AG10803 (cell line): ENCODE measurements at regions not wholly inside any gene's neighbourhood (a gene's known extent, or its start where the extent isn't known, plus 50 kb on each side); places are given as distances from the start of the nearest gene placed in this dataset.

Source experiments
- DNase-seq: peaks from one replicate; pipeline ENCODE4 v3.0.0; 2010; ENCODE audit warnings: low read depth
- H3K4me3 ChIP-seq: 2 replicates; pipeline ENCODE4 v1.5.1; 2011; ENCODE audit warnings: mild to moderate bottlenecking, low read length, control low read depth
- CTCF ChIP-seq: conservative IDR thresholded peaks from 2 replicates; pipeline ENCODE4 v1.5.1; 2011; ENCODE audit warnings: mild to moderate bottlenecking, low read length, control low read depth, inconsistent platforms

- H3K4me3 ChIP-seq, result no peak overlapping the region
- TF ChIP-seq CTCF, result no peak
- DNase-seq, result no peak
These were observed 174.5 kb upstream of the LYSMD4 start for GRCh38 chr15:99907698-99908097.

GRCh38 chr15:99906793-99907192 lies 173.6 kb upstream of the LYSMD4 start:
- no peak overlapping the region for H3K4me3 ChIP-seq
- no peak for TF ChIP-seq CTCF
- DNase-seq, result no peak

- TF ChIP-seq CTCF, result no peak
- H3K4me3 ChIP-seq, result no peak overlapping the region
- no peak for DNase-seq
These were observed 173.1 kb upstream of the LYSMD4 start for GRCh38 chr15:99906311-99906710.

DNA sequence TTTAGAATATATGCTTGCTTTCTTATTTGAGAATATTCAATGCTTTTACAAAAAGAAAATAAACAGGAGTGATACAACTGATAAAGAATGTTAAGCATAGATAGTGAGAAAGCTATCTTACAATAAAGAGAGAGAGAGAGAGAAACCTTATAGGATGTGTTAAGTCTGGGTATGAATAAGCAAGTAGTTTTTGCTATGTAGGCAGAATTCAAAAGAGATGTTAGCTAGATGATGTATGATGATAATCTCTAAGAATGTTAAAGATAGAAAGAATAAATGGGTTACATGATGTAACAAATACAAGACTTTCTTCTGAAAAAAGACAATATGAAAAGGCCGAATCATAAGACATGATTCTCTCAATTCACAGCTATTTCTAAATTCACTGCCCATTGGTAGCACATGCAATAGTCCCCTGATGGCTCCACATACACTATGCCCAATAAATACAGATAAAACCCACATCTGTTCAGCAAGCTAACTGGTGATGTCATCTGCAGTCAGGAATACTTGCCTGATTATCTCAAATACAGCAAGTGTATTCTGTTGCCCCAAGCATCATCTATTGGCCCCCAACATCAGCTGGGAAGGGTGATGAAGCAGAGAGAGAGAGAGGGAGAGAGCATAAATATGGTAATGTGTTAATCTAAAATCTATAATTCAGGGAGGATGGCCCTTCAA lies 169.2 kb upstream of the LYSMD4 start:
- H3K4me3 ChIP-seq, result no peak overlapping the region
- no peak for DNase-seq
- TF ChIP-seq CTCF, result no peak

- TF ChIP-seq CTCF, result no peak
- H3K4me3 ChIP-seq, result no peak overlapping the region
- DNase-seq, result no peak
These were observed 162.7 kb upstream of the LYSMD4 start for GRCh38 chr15:99895956-99896311.

DNA sequence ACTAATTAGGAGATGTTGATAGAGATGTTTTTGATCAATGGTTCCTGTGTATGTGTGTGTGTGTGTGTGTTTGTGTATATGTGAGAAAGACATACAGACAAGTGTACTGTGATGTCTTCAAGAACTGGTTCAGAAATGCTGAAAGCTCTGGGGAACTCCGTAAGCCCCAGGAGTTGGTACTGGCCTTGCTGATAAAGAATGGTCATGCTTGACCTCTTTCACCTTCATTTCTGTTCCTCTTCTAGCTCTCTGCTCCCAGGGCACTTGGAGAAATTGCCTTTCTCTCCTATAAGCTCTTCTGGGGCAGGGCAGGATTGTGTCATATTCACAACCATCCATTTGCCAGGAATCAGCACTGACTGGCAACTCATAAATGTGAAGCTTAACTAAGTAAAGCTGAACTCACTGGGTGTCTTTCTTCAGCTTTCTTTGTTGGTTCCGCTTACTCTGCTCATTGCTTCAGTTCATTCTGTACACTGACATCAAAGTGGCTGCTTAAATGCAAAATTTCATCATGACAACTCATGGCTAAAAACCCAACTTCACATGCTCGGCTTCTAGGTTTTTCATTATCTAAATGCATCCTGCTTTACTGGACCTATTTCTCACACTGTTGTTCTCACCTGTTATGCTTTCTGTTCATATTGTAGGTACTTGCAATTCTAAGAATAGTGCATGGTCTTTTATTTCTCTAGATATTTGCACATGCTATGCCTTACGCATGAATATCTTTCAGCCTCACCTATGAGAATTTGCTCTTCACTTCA lies 162.1 kb upstream of the LYSMD4 start:
- DNase-seq, result no peak
- TF ChIP-seq CTCF, result no peak
- no peak overlapping the region for H3K4me3 ChIP-seq

GRCh38 chr15:99878835-99879234 lies 145.6 kb upstream of the LYSMD4 start:
- TF ChIP-seq CTCF, result no peak
- no peak for DNase-seq
- no peak overlapping the region for H3K4me3 ChIP-seq
